HG03432 (cell line): ENCODE measurements at regions not wholly inside any gene's neighbourhood (a gene's known extent, or its start where the extent isn't known, plus 50 kb on each side); places are given as distances from the start of the nearest gene placed in this dataset.

ENCODE experiments used
- ATAC-seq: cut with Tn5 transposase; IDR thresholded peaks from one replicate; pipeline ENCODE4 v1.9.1; 2021; ENCODE audit warnings: mild to moderate bottlenecking, moderate library complexity; ENCODE audit not compliant: unreplicated experiment

GRCh38 chr20:56828402-56828801, 199.3 kb downstream of the TFAP2C start:
- ATAC-seq, result no peak

- ATAC-seq, result no peak
Observed at GRCh38 chr20:56829788-56830385, 200.8 kb downstream of the TFAP2C start.

- no peak for ATAC-seq
Observed at GRCh38 chr20:56831795-56832194, 202.7 kb downstream of the TFAP2C start.

- no peak for ATAC-seq
Observed at GRCh38 chr20:56833427-56833826, 204.3 kb downstream of the TFAP2C start.

- no peak for ATAC-seq
Observed at GRCh38 chr20:56835829-56836550, 206.9 kb downstream of the TFAP2C start.

- no peak for ATAC-seq
Observed at GRCh38 chr20:56839222-56839621, 210.1 kb downstream of the TFAP2C start.

- no peak for ATAC-seq
Observed at GRCh38 chr20:56839786-56840185, 210.7 kb downstream of the TFAP2C start.

- ATAC-seq, result no peak
Observed at GRCh38 chr20:56840716-56841261, 211.7 kb downstream of the TFAP2C start.

- ATAC-seq, result no peak
Observed at GRCh38 chr20:56841346-56841908, 212.3 kb downstream of the TFAP2C start.

GRCh38 chr20:56842056-56842455, 212.9 kb downstream of the TFAP2C start:
- no peak for ATAC-seq

- no peak for ATAC-seq
Observed at GRCh38 chr20:56843386-56843785, 214.3 kb downstream of the TFAP2C start.

- ATAC-seq, result no peak
Observed at GRCh38 chr20:56843817-56844216, 214.7 kb downstream of the TFAP2C start.

- no peak for ATAC-seq
Observed at GRCh38 chr20:56845546-56846086, 216.5 kb downstream of the TFAP2C start.

- ATAC-seq, result no peak
Observed at GRCh38 chr20:56848561-56848960, 219.5 kb downstream of the TFAP2C start.

GRCh38 chr20:56851552-56851951, 222.4 kb downstream of the TFAP2C start:
- no peak for ATAC-seq

- no peak for ATAC-seq
Observed at GRCh38 chr20:56855708-56856107, 226.6 kb downstream of the TFAP2C start.

- ATAC-seq, result no peak
Observed at GRCh38 chr20:56857950-56858349, 228.8 kb downstream of the TFAP2C start.

- ATAC-seq, result no peak
Observed at GRCh38 chr20:56859039-56859800, 230.1 kb downstream of the TFAP2C start.

- no peak for ATAC-seq
Observed at GRCh38 chr20:56859801-56860261, 230.7 kb downstream of the TFAP2C start.

GRCh38 chr20:56860413-56860812, 231.3 kb downstream of the TFAP2C start:
- ATAC-seq, result no peak

GRCh38 chr20:56861590-56861989, 232.5 kb downstream of the TFAP2C start:
- ATAC-seq, result no peak
